ENCODE measurements at regions not wholly inside any gene's neighbourhood (a gene's known extent, or its start where the extent isn't known, plus 50 kb on each side); places are given as distances from the start of the nearest gene placed in this dataset.

- H3K9me3 ChIP-seq (ENCODE audit: control insufficient read depth, insufficient read depth, low read length): no peaks in the 10 kb centered on the region; the same call in 1 of the 2 replicates
- H3K4me2 ChIP-seq (ENCODE audit: low read length): no peak overlapping the region
- peaks cover 13% of the 10 kb centered on the region; the same call in 1 of the 2 replicates for H3K27me3 ChIP-seq (ENCODE audit: control insufficient read depth, low read length)
- no peaks in the 10 kb centered on the region for H3F3A ChIP-seq (ENCODE audit: control insufficient read depth, insufficient read depth)
- TF ChIP-seq EZH2phosphoT487 (IDR thresholded peaks at IDR 0.05; ENCODE audit: borderline replicate concordance, low read length) (no peak), CTCF (IDR thresholded peaks at IDR 0.05; ENCODE audit: low read depth, low read length, poor library complexity, severe bottlenecking) (no peak)
- no peaks in the 10 kb centered on the region for H3K4me1 ChIP-seq (ENCODE audit: control insufficient read depth, low read length)
- no peak overlapping the region for H3K27ac ChIP-seq (ENCODE audit: low read depth, low read length)
- H3K9me2 ChIP-seq (replicated peaks; ENCODE audit: control insufficient read depth, low read length): no peaks in the 10 kb centered on the region
- H3K79me2 ChIP-seq (ENCODE audit: control insufficient read depth, low read length): no peaks in the 10 kb centered on the region
- no peaks in the 10 kb centered on the region for H3K36me3 ChIP-seq (ENCODE audit: control insufficient read depth, low read length)
- no peak overlapping the region for H3K4me3 ChIP-seq (ENCODE audit: low read length)
- H4K20me1 ChIP-seq (ENCODE audit: control insufficient read depth, insufficient read depth, low read depth, low read length): no peaks in the 10 kb centered on the region
Observed at GRCh38 chr20:37630993-37631392, 62.8 kb upstream of the CTNNBL1 start.

- Histone ChIP-seq H3F3A (ENCODE audit: control insufficient read depth, insufficient read depth) (no peaks in the 10 kb centered on the region), H3K79me2 (ENCODE audit: control insufficient read depth, low read length) (no peaks in the 10 kb centered on the region), H3K4me3 (ENCODE audit: low read length) (no peak overlapping the region), H3K4me1 (ENCODE audit: control insufficient read depth, low read length) (no peaks in the 10 kb centered on the region), H4K20me1 (ENCODE audit: control insufficient read depth, insufficient read depth, low read depth, low read length) (no peaks in the 10 kb centered on the region), H3K27ac (ENCODE audit: low read depth, low read length) (no peak overlapping the region), H3K9me2 (replicated peaks; ENCODE audit: control insufficient read depth, low read length) (no peaks in the 10 kb centered on the region), H3K4me2 (ENCODE audit: low read length) (no peak overlapping the region), H3K9me3 (ENCODE audit: control insufficient read depth, insufficient read depth, low read length) (no peaks in the 10 kb centered on the region; the same call in 1 of the 2 replicates), H3K36me3 (ENCODE audit: control insufficient read depth, low read length) (no peaks in the 10 kb centered on the region), H3K27me3 (ENCODE audit: control insufficient read depth, low read length) (peaks cover 13% of the 10 kb centered on the region; the same call in 1 of the 2 replicates)
- TF ChIP-seq EZH2phosphoT487 (IDR thresholded peaks at IDR 0.05; ENCODE audit: borderline replicate concordance, low read length): no peak
- TF ChIP-seq CTCF (IDR thresholded peaks at IDR 0.05; ENCODE audit: low read depth, low read length, poor library complexity, severe bottlenecking): no peak
Observed at GRCh38 chr20:37630166-37630565, 63.7 kb upstream of the CTNNBL1 start.

- Histone ChIP-seq H3F3A (ENCODE audit: control insufficient read depth, insufficient read depth) (no peaks in the 10 kb centered on the region), H3K27me3 (ENCODE audit: control insufficient read depth, low read length) (peaks cover 13% of the 10 kb centered on the region; the same call in 1 of the 2 replicates), H4K20me1 (ENCODE audit: control insufficient read depth, insufficient read depth, low read depth, low read length) (no peaks in the 10 kb centered on the region), H3K79me2 (ENCODE audit: control insufficient read depth, low read length) (no peaks in the 10 kb centered on the region), H3K4me2 (ENCODE audit: low read length) (no peak overlapping the region), H3K4me1 (ENCODE audit: control insufficient read depth, low read length) (no peaks in the 10 kb centered on the region), H3K27ac (ENCODE audit: low read depth, low read length) (no peak overlapping the region), H3K4me3 (ENCODE audit: low read length) (no peak overlapping the region), H3K9me3 (ENCODE audit: control insufficient read depth, insufficient read depth, low read length) (no peaks in the 10 kb centered on the region), H3K9me2 (replicated peaks; ENCODE audit: control insufficient read depth, low read length) (no peaks in the 10 kb centered on the region), H3K36me3 (ENCODE audit: control insufficient read depth, low read length) (no peaks in the 10 kb centered on the region)
- TF ChIP-seq EZH2phosphoT487 (IDR thresholded peaks at IDR 0.05; ENCODE audit: borderline replicate concordance, low read length) (no peak), CTCF (IDR thresholded peaks at IDR 0.05; ENCODE audit: low read depth, low read length, poor library complexity, severe bottlenecking) (no peak)
Observed at GRCh38 chr20:37627767-37628130, 66.1 kb upstream of the CTNNBL1 start.

All from DOHH2 (cell line).